GM12892 (cell line): ENCODE measurements at regions not wholly inside any gene's neighbourhood (a gene's known extent, or its start where the extent isn't known, plus 50 kb on each side); places are given as distances from the start of the nearest gene placed in this dataset.

Experiments
- POLR2A ChIP-seq: IDR thresholded peaks from 2 replicates; pipeline ENCODE4 v1.6.1; 2011; ENCODE audit warnings: low read depth, low read length, control low read depth
- TAF1 ChIP-seq: IDR thresholded peaks from 2 replicates; pipeline ENCODE4 v1.6.1; 2011; ENCODE audit warnings: low read depth, mild to moderate bottlenecking, control low read depth, low read length, borderline replicate concordance

GRCh38 chr2:7403092-7403775 lies 486.0 kb downstream of the RNF144A start:
- TF ChIP-seq TAF1 (no peak), POLR2A (no peak)
